ENCODE measurements at regions not wholly inside any gene's neighbourhood (a gene's known extent, or its start where the extent isn't known, plus 50 kb on each side); places are given as distances from the start of the nearest gene placed in this dataset.

DNA sequence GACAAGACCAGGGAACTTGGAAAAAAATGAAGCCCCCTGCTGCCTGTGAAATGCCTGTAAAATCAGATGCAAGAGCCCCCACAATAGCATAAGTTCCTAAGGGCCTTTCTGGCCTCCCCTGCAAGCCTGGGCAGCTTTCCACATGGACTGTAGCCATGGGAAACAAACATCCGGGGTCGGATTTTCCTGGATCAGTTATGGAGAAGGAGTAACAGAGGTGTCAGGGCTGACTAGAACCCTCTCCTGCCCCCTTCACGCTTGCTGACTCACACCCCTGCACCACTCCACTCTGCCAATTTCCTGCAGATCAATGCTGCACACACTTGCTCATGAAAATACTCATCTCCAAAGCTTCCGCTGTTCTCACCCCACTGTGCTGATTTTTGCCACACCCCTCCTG, 258.6 kb downstream of the CBLN1 start:
- no peak for DNase-seq (ENCODE audit: low spot score)

DNA sequence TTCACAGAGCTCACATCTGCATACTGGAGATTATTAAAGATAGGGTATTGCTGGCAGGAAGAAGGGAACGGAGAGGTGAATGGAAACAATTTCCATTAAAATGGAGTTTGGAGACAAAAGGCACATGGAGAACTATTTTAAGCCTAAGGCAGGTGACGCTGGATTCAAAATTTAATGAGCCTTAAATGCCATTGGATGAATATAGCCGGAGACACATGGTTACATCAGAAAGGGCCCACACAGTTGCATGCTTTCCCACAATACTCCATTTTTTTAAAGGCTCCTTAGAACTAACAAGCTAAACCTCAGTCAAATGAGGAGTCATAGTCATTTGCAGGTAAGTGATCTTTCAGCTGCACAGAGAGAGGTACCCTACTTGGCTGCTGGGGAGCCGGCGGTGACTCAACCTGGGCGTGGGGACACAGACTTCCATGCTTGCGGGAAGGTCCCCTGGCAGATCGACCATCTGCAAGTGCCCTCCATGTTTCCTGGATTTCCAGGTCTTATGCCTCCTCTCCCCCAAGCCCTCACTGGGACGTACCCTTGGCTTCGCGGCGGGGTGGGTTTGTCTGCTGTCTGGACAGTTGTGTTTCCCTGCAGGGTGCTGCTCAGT, 259.2 kb downstream of the CBLN1 start:
- no peak for DNase-seq (ENCODE audit: low spot score)

DNA sequence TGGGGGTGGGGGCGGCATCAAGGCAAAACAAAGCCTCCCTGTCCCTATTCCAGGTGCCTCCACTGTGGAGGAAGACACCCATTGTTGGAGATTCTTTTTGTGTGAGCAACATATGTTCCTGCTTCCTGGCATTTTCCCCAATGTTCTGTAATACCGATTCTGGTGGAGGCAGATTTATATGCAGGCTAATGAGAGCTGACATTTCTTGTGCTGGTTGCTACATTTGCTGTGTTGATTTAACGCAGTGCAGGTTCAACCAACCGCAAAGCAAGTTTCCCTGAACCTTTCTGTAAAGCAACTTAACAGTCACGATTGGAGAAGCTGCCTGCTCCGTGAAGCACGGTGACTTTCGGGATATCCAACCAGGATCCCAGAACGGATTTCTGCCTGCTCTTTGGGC, 260.5 kb downstream of the CBLN1 start:
- DNase-seq (ENCODE audit: low spot score): no peak

DNA sequence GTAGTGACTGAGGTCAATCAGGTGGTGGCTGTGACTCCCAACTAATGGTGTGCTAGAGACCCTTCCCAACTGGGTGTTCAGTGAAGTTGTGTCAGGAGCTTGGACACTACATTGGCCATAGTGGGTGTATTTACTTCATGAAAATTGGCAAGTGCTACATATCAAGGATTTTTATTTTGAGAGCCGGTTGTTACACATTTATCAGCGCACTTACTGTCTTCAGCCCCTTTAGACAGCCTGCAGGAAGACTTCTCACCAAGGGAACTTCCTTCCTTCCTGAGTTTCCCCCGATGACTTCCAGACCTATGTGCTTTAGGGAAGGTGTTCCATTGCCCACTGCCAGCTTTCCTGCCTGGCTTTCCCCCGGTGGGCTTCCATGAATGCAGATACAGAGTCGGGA, 261.2 kb downstream of the CBLN1 start:
- DNase-seq (ENCODE audit: low spot score): no peak

DNA sequence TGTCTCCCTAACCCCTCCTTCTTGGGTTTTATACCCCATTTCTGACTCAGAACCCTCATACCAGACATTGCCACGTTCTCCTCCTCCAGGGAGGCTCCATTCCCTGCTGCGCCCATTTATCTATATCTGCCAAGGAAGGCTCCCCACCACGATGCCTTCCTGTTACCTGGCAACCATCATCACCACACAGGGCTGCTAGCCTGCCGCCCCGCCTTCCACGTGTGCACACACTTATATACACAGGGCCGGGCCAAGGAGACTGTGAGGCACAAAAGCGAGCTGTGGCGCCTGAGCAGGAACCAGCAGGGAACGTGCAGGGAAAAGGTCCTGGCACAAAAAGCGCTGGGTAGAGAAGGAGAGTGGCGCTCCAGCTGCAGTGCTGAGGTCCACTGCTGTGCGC, 261.8 kb downstream of the CBLN1 start:
- DNase-seq (ENCODE audit: low spot score): no peak

DNA sequence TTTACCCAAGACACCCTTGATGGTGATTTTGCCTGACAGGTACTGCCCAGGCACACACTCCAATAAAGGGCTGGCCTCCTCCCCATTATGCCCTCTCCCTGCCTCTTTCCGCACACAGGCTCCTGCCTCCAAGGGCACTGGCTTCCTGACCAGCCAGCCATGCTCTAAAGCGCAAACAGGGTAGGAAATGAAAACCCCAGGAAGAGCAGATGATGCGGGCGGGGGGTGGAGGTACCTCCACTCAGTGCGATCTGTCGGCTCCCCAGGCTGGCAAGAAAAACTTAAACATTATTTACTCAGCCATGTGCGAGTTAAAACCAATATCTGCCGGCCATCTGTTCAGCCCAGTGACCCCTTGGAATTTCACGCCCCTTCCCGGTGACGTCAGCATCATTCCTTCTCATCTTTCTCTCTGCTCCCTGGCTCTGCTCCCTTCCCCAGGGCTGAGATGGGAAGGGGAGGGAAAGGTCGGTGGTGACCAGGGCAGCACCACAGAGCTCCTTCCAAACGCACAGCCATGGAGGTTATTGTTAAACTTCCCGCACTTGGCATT, 262.5 kb downstream of the CBLN1 start:
- DNase-seq (ENCODE audit: low spot score): peak; percentile 58

DNA sequence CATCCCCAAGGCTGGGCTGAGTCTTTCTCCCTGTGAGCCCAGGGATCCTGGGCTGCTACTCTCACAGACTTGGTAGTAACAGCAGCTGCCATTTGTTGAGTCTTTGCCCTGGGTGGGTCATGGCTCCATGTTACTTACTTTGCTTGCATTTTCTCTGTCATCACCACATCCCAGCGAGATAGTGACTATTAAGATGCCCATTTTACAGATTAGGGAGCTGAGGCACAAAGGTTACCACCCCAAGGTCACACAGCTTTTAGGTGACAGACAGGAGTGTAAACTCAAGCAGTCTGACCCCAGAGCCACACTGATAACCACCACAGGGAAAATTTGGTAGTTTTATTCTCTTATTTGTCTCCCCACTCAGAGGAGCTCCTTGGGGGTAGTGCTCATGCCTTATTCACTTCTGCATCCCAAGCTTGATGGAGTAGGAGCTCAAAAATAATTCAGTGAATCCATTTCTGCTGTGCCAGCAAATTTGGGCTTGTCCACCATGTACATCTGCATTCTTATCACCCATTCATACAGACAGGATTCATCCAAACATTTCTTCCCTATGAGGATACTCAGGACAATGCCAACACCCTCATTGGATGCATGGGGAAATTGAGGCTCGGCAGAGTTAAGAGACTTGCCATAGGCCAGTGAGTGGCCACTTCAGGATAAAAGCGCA, 263.2 kb downstream of the CBLN1 start:
- no peak for DNase-seq (ENCODE audit: low spot score)

DNA sequence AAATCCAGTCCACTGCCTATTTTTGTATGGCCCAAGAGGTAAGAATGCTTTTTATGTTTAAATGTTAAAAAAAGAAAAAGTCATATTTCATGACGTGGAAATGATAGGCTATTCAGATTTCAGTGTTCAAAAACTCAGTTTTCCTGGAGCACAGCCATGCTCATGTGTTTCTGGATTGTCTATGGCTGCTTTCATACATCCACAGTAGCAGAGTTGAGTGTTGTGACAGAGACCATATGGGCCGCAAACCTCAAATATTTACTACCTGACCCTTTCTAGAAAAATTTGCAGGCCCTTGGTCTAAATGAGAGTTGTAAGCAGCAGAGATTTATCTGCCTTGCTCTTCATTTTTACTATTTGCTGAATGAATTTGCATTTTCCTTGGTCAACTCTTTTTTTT, 264.1 kb downstream of the CBLN1 start:
- DNase-seq (ENCODE audit: low spot score): no peak

DNA sequence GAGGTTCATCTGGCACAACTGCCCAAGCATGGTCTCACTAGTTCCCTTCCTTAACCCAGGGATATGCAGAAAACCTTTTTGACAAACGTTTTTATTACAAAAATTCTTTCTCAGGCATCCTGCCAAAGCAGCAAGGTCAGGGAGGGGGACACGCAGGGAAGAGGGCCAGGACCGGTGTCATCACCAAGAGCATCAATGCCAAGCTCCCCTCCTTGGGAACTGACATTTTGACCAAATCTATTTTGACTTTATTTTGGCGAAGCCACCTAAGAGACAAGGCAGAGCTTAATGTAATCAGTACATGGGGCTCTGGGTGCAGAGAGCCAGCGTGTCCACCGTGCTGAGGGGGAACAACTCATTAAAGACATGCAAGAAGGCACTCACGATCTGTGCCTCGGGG, 265.2 kb downstream of the CBLN1 start:
- DNase-seq (ENCODE audit: low spot score): no peak

DNA sequence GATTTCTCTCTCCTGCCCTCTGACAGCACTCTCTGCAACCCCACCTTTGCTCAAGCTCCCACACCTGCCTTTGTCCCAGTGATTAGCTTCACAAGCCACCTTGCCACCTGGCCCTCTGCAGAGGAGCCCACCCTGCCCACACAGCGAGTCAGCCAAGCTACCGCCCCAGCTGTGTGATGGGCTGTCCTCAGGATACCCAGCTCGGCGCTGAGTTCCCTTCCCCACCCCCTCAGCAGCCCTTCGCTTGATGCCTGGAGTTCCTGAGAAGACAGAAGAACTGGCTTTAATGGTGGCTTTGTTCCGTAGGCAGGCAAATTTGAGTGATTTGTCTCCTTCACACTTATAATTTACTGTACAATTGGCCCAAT, 266.4 kb downstream of the CBLN1 start:
- DNase-seq (ENCODE audit: low spot score): peak; percentile 46

DNA sequence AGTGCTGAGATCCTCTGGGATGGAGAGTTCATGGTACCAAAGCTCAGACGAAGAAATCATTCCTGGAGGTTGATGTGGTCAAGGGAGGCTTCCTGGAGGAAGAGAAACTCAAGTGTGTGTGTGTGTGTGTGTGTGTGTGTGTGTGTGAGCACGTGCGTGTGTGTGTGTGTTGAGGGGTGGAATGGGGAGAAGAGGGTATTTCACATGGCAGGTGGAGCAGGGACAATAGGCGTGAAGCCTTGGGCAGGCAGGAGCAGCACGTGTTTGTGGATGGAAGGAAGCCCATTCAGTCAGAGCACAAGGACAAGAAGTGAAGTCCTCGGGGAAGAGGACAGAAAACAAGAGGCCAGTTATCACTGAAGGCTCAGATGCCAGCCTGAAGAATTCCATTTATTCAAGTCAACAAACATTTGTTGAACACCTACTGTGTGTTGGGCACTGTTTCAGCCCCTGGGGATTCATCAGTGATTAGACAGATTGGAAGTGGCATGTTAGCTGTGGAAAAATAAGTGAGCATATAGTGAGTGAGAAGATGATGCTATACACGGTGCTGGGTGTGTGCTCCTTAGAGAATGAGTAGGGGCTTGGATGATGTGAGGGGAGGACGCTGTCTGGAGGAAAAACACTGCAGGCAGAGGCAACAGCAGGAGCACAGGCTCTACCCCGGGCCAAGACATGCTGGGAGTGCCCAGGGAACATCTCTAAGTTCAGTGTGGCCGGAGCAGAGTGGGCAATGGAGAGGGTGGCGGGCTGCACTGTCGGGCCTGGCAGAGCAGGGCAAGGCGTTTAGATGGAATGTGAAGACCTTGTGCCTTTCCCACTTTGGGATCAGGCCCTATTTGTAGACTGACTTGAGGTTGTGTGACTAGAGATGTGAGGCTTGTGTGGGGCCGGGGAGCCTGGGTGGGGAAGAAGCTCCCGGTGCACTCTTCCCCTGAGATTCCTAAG, 267.1 kb downstream of the CBLN1 start:
- no peak for DNase-seq (ENCODE audit: low spot score)

DNA sequence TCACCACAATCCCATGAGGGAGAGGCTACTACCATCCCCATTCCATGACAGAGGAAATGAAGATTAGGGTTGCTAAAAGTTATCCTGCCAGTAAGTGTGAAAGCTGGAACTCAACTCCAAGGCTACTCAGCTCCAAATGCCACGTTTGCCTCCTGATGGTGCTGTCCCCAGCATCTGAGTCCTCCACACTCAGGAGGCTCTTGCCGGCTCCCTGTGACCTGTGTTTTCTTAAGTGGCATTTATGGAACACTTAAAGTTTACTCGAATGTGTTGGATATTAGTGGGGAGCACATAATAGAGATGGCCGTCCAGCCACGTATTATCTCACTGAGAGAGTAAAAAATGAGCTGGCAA, 267.9 kb downstream of the CBLN1 start:
- no peak for DNase-seq (ENCODE audit: low spot score)

DNA sequence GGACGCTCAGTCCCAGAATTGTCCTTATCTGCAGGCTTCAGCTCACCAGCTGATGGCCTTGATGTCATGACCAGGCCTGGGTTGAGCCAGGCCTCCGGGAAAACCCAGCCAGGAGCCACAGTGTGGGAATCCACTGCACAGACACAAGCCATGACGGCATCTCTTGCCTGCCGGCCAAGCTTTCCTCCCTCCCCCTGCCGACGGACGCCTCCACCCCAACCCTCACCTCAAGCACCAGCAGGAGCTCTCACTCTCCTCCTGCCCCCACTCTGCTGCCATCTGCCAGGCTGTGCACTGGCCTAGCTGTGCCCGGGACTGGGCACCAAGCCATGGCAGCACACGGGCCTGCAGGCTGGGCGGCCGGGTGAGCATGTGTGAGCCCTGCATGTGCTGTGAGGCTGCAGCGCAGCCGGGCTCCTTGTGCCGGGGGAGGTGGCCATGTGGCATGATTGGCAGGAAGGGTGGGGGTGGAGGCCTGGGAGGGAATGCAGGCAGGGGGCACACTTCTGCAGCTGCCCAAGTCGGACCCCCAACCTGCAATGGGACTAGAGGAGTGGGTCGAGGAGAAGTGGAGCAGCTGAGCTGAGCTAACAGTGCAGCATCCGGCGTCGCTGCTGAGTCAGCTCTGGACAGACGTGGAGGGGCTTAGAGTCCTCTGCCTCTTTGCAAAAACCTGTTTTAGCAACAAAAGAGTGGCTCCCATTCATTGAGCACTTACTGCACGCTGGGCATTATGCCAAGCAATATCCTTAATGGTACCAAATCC, 268.5 kb downstream of the CBLN1 start:
- DNase-seq (ENCODE audit: low spot score): no peak

DNA sequence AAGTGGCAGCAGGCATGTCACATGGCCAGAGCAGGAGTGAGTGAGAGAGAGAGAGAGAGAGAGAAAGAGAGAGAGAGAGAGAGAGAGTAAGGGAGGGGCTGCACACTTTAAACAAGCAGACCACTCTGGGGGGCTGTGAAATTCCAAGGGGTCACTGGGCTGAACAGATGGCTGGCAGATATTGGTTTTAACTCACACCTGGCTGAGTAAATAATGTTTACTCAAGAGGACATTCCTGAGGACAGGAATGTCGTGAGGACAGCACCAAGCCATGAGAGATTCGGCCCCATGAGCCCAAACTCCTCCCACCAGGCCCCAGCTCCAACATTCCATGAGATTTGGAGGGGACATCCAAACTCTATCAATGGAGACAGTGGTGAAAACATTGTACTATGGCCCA, 269.7 kb downstream of the CBLN1 start:
- DNase-seq (ENCODE audit: low spot score): no peak

DNA sequence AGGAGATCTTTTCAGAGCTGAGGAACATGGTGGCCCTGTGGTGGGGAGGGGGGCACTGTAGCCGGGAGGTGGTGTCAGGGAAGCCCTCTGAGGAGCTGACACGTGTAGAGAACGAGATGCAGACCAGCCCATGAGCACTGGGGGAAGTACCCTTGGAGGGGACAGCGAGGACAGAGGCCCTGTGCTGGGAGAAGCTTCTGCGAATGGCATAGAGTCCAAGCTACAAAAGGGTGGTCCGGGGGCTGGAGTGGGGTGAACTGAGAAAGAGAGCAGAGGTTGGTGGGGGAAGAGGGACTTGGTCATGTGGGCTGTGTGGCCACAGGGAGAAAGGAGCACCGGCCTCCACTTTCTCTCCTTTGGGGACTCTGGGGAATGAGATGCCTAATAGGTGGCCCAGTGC, 270.8 kb downstream of the CBLN1 start:
- no peak for DNase-seq (ENCODE audit: low spot score)

DNA sequence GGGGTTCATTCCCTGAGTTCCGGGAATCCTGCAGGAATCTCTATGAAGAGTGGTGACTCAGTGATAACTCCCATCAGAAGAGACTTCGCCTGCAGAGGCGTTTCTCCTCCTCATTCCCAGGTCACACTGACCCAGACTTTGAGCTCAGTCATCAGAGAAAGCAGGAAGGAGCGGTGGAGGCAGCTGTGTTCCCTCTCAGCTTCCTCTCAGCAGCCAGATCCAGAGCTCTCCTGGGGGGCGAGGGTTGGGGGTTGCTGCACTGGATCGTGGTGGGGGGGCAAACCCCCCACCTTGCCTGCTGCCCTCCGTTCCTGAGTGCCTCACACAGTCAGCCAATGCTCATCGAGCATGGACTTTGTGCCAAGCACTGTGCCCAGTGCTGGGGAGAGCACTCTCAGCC, 271.2 kb downstream of the CBLN1 start:
- DNase-seq (ENCODE audit: low spot score): no peak

DNA sequence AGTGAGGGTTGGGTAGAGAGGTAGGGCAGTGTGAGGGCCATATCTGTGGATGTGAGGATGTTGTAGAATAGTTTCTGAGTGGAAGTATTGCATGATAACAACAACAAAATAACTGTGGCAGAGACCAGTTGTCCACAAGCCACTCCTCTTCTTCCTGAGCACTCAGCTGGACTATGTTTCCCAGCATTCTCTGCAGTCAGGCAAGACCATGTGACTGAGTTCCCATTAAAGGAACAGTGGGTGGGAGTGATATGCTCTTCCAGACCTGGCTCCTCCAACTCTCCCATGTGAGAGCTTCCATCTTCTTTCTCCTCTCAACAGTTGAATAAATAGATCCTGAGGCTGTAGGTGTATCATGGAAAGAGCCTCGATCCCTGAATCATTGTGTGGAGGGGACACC, 272.4 kb downstream of the CBLN1 start:
- DNase-seq (ENCODE audit: low spot score): no peak

DNA sequence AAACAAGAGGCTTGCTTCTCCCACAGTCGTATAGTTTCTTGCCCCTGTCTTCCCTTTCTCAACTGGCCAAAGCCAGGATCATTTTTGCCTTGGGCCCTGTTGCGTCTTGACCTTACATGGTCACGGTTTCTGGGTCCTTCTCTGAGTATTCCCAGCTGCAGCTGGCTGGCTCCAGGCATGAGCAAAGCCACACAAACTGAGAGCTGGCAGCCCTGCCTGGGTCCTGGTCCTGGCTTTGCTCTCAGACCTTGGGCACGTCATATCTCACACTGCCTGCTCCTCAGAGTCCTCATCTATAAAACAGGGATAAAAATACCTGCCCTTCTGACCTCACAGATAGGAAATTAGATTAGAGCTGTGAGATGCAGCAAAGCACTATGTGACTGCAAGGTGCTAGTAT, 277.6 kb downstream of the CBLN1 start:
- no peak for DNase-seq (ENCODE audit: low spot score)

DNA sequence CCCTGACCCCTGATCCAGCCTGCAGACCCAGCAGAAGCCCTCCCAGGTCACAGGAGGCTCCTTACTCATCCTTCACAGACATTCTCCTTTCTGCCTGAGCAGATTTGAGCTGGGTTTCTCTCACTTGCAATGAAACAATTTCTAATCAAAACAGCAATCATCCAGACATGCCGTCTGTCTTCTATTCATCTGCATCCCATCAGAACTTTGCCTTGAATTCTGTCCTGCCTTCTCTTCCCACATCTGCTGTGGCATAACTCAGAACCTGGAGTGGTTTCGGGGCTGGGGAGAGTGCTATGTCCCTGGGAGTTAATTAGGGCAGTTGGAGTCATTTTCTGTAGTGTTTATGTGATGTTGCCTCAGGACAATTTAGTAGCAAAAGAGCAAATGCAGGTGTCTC, 278.6 kb downstream of the CBLN1 start:
- no peak for DNase-seq (ENCODE audit: low spot score)

DNA sequence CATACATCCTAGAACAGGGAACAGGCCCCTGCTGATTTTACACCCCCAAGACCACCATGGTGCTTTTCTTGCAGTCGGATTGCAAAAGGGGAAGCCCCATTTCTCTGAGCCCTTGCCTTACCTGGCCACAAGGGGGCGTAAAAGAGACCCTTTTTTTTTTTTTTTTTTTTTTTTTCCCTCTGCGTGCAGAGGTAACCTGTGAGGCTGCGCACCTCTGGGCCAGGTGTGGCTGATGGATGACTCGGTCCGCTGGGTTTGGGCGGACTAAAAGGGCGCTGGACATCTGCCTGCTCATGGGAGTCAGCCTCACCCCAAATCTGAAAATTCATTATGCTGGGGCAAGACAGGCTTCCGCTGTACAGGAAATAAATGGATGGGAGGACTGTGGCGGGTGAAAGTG, 281.0 kb downstream of the CBLN1 start:
- peak; percentile 57 for DNase-seq (ENCODE audit: low spot score)

DNA sequence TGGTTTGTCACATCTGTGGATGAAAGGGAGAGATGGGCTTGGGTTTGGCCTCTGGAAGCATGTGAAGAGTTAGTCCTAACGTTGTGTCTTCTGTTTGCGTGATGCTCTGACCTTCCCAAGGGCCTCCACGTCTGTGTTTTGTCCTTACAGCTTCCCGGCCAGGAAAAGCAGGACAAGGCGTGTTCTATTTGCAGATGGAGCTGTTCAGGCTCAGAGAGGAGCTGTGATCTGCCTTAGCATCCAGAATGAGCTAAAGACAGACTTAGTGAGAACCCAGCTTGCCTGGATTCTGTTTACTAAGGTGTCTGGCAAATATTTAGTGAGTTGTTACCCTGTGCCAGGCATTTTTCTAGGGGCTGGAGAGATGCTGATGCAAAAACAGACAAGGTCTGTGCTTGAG, 282.1 kb downstream of the CBLN1 start:
- DNase-seq (ENCODE audit: low spot score): no peak

DNA sequence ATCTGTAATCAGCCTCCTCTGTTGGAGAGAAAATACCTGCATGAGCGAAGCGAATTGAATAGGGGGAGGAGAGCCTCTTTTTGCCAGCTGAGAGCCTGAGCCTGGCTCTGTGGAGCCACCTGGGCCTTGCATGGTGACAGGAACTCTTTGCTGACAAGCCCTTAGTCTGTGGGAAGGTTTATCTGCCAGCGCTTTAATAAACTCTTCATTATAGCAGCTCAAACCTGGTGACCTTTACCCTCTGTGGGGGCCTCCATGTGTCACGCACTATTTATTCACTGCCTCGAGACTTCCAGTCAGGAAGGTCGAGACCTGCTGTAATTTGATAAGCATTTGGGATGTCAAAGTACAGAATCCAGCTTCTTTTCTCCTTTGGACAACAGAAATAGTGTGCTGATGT, 282.6 kb downstream of the CBLN1 start:
- DNase-seq (ENCODE audit: low spot score): no peak

Measured in iPS-NIHi11 (cell line).